NCI-H1417 (cell line): ENCODE measurements at regions not wholly inside any gene's neighbourhood (a gene's known extent, or its start where the extent isn't known, plus 50 kb on each side); places are given as distances from the start of the nearest gene placed in this dataset.

Experiments
- DNase-seq, 3 experiments: peaks; one replicate each; lab custom pipeline; 2025; lab: John Stamatoyannopoulos, UW

DNA sequence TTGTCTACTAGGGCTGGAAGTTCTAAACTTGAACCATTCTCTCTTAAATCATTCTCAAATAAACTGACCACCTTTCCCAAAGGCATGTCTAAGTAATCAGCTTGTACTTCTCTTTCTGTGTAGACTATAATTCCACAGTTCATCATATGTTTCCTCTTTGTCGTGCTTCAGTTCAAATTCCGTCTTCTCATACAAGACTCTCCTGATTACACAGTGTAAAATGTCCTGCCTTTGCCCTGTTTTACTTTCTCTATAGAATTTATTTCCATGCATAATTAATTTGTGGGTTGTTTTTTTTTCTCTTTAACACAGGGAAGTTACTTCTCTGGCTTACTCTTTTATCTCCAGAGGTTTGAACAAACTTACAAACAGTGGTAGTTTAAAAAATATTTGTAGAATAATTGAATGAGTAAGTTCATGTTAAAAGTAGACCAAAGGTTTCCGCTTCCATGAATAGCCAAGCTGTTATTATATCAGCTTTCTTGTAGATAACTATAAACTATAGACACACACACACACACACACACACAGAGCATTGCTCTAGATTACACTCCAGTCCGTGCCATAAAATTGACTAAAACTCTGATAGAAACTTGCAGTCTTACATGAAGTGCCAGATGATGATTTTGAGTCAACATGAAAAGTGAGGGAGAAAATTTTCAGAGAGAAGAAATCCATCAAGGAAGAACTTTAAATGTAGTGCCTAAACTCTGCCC, 119.0 kb downstream of the SUCNR1 start:
- DNase-seq = no peak

DNA sequence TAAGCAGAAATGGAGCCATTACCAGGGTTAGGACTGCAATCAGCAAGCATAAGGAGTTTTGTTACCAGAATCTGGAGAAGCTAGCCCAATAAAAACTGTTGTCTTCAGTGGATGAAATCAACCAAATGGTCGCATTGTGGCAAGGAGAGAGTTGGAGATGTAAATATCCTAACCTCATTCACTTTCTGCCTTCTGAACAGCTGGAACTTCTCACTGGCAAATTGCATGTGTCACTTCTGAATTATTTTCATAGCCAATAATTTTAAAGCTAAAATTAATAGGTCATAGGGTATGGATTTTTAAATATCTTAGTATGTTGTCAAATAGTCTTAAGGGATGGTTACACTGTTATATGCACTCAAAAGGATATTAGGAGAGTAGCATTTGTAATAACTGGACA, 121.6 kb downstream of the SUCNR1 start:
- no peak for DNase-seq

DNA sequence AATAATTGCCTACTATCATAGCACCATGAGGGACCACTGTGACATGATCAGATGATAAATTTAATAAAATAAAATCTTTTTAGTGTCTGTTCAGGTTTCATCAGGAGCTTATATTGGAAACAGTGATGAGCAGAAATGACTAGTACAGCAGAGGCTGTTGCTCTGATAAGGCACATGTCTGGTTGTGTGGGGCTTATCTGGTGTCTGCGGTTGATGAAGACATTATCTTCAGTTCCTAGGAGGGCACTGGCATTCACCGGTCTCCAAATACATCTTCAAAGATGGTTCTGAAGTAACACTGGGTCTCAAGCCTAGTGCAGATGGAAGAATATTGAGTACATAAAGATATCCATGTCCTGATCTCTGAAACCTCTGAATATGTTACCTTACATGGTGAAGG, 125.3 kb downstream of the SUCNR1 start:
- no peak for DNase-seq

GRCh38 chr3:151999936-152000335, 126.5 kb downstream of the SUCNR1 start:
- no peak for DNase-seq

- DNase-seq = no peak
These were observed 138.6 kb downstream of the SUCNR1 start for GRCh38 chr3:152011812-152012735.

DNA sequence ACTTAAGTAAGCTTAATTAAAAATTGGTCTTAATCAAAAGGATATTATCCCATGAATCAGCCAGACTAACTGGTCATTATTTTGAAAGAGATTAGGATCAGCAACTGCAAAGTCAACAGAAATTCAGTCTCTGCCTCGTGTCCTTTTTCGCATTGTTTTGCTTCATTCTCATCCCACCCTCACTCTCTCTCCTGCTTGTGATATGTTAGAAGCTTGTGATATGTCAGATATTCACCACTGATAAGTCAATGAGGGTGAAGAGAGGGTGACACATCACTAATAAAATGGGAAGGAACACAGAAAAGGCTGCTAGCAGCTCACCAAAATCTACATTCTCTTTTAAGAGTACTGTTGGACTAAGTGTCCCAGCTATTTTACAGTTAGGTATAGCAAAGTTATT, 146.1 kb downstream of the SUCNR1 start:
- DNase-seq = peak in 1 of 3 experiments; percentile 47

GRCh38 chr3:152021951-152022461, 148.6 kb downstream of the SUCNR1 start:
- no peak for DNase-seq

DNA sequence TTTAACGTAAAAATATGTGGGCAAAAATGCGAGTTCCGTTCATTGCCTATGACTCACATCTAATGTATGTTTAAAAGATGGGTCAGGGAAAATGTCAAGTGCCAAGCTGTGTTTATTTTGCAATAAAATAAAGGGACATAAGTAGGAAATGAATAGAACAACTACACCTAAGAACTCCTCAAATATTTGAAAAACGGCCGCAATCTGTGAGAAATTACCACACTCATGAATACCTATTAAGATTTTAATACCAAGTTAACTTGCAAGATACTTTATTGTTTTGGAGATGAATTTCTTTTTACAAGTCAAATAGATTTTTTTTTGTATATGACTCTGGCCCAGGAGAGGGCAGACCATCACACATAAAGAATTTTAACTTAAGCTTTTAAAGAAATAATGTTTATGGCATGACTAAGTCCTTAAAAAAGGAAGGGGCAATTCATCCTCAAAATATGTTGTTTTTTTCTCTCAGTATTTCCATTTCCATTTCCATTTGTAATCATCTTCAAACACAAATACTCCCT, 152.7 kb downstream of the SUCNR1 start:
- DNase-seq = peak in 1 of 3 experiments; percentile 68

DNA sequence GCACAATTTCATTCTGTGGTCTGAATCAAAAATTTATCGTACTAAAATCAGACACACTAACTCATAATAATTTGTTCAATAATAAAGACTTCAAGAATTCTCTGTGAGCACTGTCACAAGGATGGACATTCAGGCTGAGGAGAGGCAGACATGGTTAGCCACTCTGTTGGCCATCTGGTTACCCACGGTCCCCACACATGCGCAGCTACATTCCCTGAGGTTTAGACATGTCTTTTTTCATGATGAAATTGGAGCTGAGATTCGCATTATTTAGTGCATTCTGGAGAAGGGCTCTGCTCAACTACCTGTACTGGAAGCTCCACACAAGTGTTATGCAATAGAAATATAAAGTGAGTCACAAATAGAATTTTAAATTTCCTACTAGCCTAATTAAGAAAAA, 156.9 kb downstream of the SUCNR1 start:
- DNase-seq = no peak

- no peak for DNase-seq
These were observed 157.9 kb downstream of the SUCNR1 start for GRCh38 chr3:152031321-152031720.

- DNase-seq = no peak
These were observed 163.9 kb downstream of the SUCNR1 start for GRCh38 chr3:152037297-152037696.

- DNase-seq = no peak
These were observed 164.5 kb downstream of the SUCNR1 start for GRCh38 chr3:152037953-152038352.

- DNase-seq = no peak
These were observed 165.0 kb downstream of the SUCNR1 start for GRCh38 chr3:152038490-152038889.

DNA sequence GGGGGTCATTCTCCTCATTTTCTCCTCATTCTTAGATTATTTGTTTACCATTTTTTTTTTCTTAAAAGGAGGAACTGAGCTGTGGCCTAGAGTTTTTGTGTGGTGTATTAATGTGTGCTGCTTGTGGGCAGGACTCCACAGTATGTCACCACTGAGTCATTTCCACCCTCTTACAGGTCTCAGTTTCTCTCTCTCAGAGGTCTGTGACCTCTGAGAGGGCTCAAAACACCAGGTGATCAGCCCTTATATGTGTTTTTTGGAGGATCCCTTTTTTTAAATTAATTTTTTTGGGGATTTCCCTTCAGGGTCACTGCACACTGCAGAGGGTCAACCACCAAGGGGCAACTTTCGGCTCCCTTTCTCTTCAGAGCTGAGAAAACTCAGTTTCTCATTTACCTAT, 166.4 kb downstream of the SUCNR1 start:
- DNase-seq = no peak

DNA sequence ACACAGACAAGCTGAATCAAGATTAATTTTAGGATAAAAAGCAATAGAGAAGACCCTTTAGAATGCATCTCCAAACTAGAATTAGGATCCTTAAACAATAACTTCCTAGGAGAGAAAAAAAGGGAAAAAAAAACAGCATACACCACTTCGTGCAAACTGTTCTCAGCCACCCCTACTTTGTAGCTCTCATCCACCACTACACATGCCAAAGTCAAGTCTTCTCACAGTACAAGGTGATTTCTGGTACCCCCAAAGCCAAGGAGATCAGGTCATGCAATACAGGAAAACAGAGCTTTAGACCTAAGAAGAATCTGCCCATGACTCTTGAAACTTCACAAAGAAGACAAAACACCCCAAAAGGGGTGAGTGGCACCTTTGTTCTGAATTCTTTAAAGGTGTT, 166.9 kb downstream of the SUCNR1 start:
- no peak for DNase-seq

- DNase-seq = no peak
These were observed 170.2 kb downstream of the SUCNR1 start for GRCh38 chr3:152043620-152044019.

DNA sequence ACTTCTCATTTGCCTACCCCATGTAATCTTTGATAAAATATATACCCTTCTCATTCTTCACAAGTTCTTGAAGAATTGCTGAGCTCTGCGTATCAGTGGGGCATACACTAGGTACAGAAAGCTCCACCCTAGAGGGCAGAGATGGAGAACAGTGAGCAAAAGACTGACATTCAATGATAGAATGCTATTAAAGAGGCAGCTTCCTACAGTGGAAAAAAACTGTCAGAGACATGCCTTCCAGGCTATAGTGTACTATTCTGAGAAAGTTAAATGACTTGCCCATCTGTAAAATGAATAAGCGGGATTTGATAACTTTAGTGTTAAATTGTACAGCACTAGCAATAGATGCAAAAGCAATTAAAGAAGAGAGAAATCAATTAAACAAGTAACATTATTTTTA, 172.8 kb downstream of the SUCNR1 start:
- no peak for DNase-seq

DNA sequence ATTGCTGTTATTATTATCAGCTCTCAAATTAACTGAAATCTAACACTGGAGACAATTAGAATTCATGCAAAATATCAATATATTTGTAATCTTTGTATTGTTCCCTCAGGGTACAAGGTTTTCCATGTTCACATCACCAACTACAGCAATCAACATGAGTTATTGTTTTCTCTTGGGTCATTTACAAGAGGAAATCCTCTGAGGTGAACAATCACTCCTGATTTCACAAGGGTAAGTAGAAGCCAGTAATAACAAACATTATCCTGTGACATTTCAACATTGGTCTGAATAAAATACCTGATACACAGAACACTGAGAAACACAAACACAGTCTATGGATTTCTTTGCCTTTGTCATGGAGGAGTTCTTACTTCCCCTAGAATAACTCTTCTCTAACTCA, 174.0 kb downstream of the SUCNR1 start:
- peak in 1 of 3 experiments; percentile 42 for DNase-seq

GRCh38 chr3:152048831-152049230, 175.4 kb downstream of the SUCNR1 start:
- no peak for DNase-seq

DNA sequence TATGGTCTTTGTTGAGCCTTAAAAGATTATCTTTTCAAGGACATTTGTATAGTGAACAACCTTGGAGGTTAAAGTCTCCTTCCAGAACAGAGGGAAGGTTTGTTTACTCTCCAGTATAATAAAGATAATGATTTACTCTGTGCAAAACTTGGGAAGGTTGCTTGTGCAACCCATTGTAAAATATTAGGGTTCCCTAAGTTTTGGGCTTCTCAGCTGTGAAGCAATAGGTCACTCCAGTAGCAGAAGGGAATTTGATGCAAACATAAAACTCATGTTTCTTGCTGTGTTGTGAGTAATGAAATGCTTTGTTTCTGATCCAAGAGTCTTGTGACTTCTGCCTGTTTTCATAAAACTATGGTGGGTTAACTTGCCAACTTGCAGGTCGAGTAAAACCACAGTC, 177.5 kb downstream of the SUCNR1 start:
- no peak for DNase-seq

GRCh38 chr3:152051501-152052404, 178.3 kb downstream of the SUCNR1 start:
- peak in 2 of 3 experiments; percentile 8 to 68 for DNase-seq

GRCh38 chr3:152053866-152054265, 180.4 kb downstream of the SUCNR1 start:
- DNase-seq = no peak
